ENCODE measurements at regions not wholly inside any gene's neighbourhood (a gene's known extent, or its start where the extent isn't known, plus 50 kb on each side); places are given as distances from the start of the nearest gene placed in this dataset.

GRCh38 chr1:222105393-222105737, 363.5 kb upstream of the DUSP10 start:
- Mint-ChIP-seq H3K4me1 (peaks cover 18% of the 10 kb centered on the region), H3K4me3 (no peak overlapping the region), H3K36me3 (no peaks in the 10 kb centered on the region), H3K27me3 (ENCODE audit: low read depth) (no peaks in the 10 kb centered on the region), H3K27ac (no peak overlapping the region), H3K9me3 (no peaks in the 10 kb centered on the region)
- ATAC-seq (no peak), DNase-seq (ENCODE audit: low spot score) (no peak)
- ChIA-PET CTCF (interaction anchor here (1.0 to 2.4 kb wide), 3 partner anchors 10 to 66 kb away, joined by 3 to 9 read pairs (median 4); no protein-coding TSS in a partner anchor), POLR2A (no interaction called here)
- TF ChIP-seq SP1 (CRISPR knock-in tag; conservative IDR thresholded peaks at IDR 0.05) = no peak
- TF ChIP-seq TP53 (CRISPR knock-in tag; IDR thresholded peaks at IDR 0.05) = no peak
- no peak for TF ChIP-seq NFATC4 (CRISPR knock-in tag; IDR thresholded peaks at IDR 0.05)
- no peak for TF ChIP-seq USF2 (CRISPR knock-in tag; IDR thresholded peaks at IDR 0.05)
- TF ChIP-seq ATF6 (CRISPR knock-in tag; IDR thresholded peaks at IDR 0.05) = no peak
- TF ChIP-seq ZNF138 (CRISPR knock-in tag; conservative IDR thresholded peaks at IDR 0.05) = no peak
- no peak for TF ChIP-seq PRRX2 (CRISPR knock-in tag; IDR thresholded peaks at IDR 0.05)
- TF ChIP-seq ZNF532 (CRISPR knock-in tag; IDR thresholded peaks at IDR 0.05; ENCODE audit: borderline replicate concordance) = no peak
- no peak for TF ChIP-seq HMGXB4 (CRISPR knock-in tag; IDR thresholded peaks at IDR 0.05)
- TF ChIP-seq ZBTB43 (CRISPR knock-in tag; IDR thresholded peaks at IDR 0.05) = no peak
- TF ChIP-seq ZBTB21 (CRISPR knock-in tag; IDR thresholded peaks at IDR 0.05; ENCODE audit: borderline replicate concordance) = no peak
- TF ChIP-seq NR3C1 (CRISPR knock-in tag; conservative IDR thresholded peaks at IDR 0.05; ENCODE audit: low read depth) = no peak
- no peak for TF ChIP-seq ZSCAN18 (CRISPR knock-in tag; IDR thresholded peaks at IDR 0.05)
- TF ChIP-seq ZNF396 (CRISPR knock-in tag; IDR thresholded peaks at IDR 0.05; ENCODE audit: borderline replicate concordance) = no peak
- no peak for TF ChIP-seq PRDM15 (CRISPR knock-in tag; IDR thresholded peaks at IDR 0.05)

Data from WTC11 (cell line).